ENCODE measurements at regions not wholly inside any gene's neighbourhood (a gene's known extent, or its start where the extent isn't known, plus 50 kb on each side); places are given as distances from the start of the nearest gene placed in this dataset.

DNA sequence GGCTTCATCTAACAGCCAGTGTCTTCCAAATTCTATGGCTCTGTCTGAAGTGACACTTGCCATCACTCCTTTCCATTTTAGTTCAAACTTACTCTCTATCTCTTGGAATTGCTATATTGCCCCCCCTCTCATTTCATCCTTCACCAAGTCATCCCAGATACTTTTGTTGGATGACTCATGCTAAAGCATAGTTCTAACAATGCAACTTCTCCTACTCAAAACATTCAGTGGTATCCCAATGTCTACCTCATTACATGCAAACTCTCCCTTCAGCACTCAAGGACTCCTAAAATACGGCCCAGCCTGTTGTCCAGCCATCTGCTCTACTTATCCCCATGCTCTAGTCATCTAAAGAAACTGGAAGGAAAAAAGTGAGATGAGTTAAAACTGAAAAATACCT, 171.6 kb downstream of the RASEF start:
- TF ChIP-seq TCF7L2 (IDR thresholded peaks at IDR 0.05; ENCODE audit: borderline replicate concordance, extremely low read depth, insufficient read depth, insufficient read length) (no peak), CTCF (IDR thresholded peaks at IDR 0.05 in 2 of 3, conservative IDR thresholded peaks at IDR 0.05 in 1 of 3; ENCODE audit: borderline replicate concordance in 1 of 3, insufficient read depth in 1 of 3, low read depth in 2 of 3, low read length in 2 of 3) (no peak), EZH2phosphoT487 (IDR thresholded peaks at IDR 0.05; ENCODE audit: borderline replicate concordance) (no peak), SRF (IDR thresholded peaks at IDR 0.05; ENCODE audit: low read depth) (no peak), YY1 (IDR thresholded peaks at IDR 0.05; ENCODE audit: extremely low read depth, insufficient replicate concordance, low read depth, low read length) (no peak)
